OCI-LY1 (cell line): ENCODE measurements at regions not wholly inside any gene's neighbourhood (a gene's known extent, or its start where the extent isn't known, plus 50 kb on each side); places are given as distances from the start of the nearest gene placed in this dataset.

Experiments used
- H2AFZ ChIP-seq: fragments of 200-600 bp; sonication (generic), shearing (Covaris generic); 2 replicates; pipeline ENCODE4 v1.6.0; 2014; ENCODE audit warnings: antibody characterized with exemption, mild to moderate bottlenecking, low read length
- H3F3A ChIP-seq: fragments of 200-600 bp; sonication (generic), shearing (Covaris generic); 2 replicates; pipeline ENCODE4 v1.6.0; 2014; ENCODE audit warnings: mild to moderate bottlenecking, antibody characterized with exemption, low read length, moderate library complexity; ENCODE audit not compliant: insufficient read depth
- H3K27ac ChIP-seq: fragments of 200-600 bp; sonication (generic); 2 replicates; pipeline ENCODE4 v1.5.1; 2014; ENCODE audit warnings: low read length, mixed run types, mild to moderate bottlenecking, low read depth; ENCODE audit not compliant: poor library complexity, severe bottlenecking
- H3K27me3 ChIP-seq: fragments of 200-600 bp; sonication (generic); 2 replicates; pipeline ENCODE4 v1.6.0; 2014; ENCODE audit warnings: antibody characterized with exemption, mild to moderate bottlenecking, low read length, moderate library complexity; ENCODE audit not compliant: insufficient read depth
- H3K36me3 ChIP-seq: fragments of 200-600 bp; sonication (generic); 2 replicates; pipeline ENCODE4 v1.6.1; 2014; ENCODE audit warnings: mild to moderate bottlenecking, antibody characterized with exemption, low read length, moderate library complexity, mixed read lengths; ENCODE audit not compliant: insufficient read depth
- H3K4me1 ChIP-seq: fragments of 200-600 bp; sonication (generic); 2 replicates; pipeline ENCODE4 v1.5.1; 2014; ENCODE audit warnings: mild to moderate bottlenecking, low read length, moderate library complexity; ENCODE audit not compliant: insufficient read depth, severe bottlenecking
- H3K4me2 ChIP-seq: fragments of 200-600 bp; sonication (generic), shearing (Covaris generic); 2 replicates; pipeline ENCODE4 v1.6.1; 2014; ENCODE audit warnings: low read length
- H3K4me3 ChIP-seq: fragments of 200-600 bp; sonication (generic); 2 replicates; pipeline ENCODE4 v1.5.1; 2014; ENCODE audit warnings: low read length, low read depth, mild to moderate bottlenecking, mixed read lengths; ENCODE audit not compliant: poor library complexity, severe bottlenecking
- H3K79me2 ChIP-seq: fragments of 200-600 bp; shearing (Covaris generic); 2 replicates; pipeline ENCODE4 v1.6.1; 2016; ENCODE audit warnings: mixed run types, low read length, mixed read lengths; ENCODE audit not compliant: insufficient read depth
- H3K9ac ChIP-seq: fragments of 200-600 bp; sonication (generic), shearing (Covaris generic); 2 replicates; pipeline ENCODE4 v1.6.1; 2014; ENCODE audit warnings: mild to moderate bottlenecking, low read length, mixed read lengths
- H3K9me2 ChIP-seq: fragments of 200-600 bp; sonication (generic), shearing (Covaris generic); 2 replicates; pipeline ENCODE4 v1.6.1; 2014; ENCODE audit warnings: low read depth, mild to moderate bottlenecking, low read length, mixed read lengths
- H3K9me3 ChIP-seq: fragments of 200-600 bp; shearing (Covaris generic); 2 replicates; pipeline ENCODE4 v1.6.1; 2014; ENCODE audit warnings: low read length, mixed read lengths
- H4K20me1 ChIP-seq: fragments of 200-600 bp; sonication (generic), shearing (Covaris generic); 2 replicates; pipeline ENCODE4 v1.6.0; 2016; ENCODE audit warnings: mild to moderate bottlenecking, low read length; ENCODE audit not compliant: insufficient read depth
- EZH2 ChIP-seq: fragments of 200-600 bp; sonication (generic), shearing (Covaris generic); IDR thresholded peaks from 2 replicates; pipeline ENCODE4 v1.8.0; 2017; ENCODE audit warnings: borderline replicate concordance, mixed run types, mild to moderate bottlenecking, antibody characterized with exemption, low read length, moderate library complexity, mixed read lengths
- TF ChIP-seq, protein P1 (sequence below): fragments of 200-600 bp; sonication (generic), shearing (Covaris generic); IDR thresholded peaks from 2 replicates; pipeline ENCODE4 v1.5.1; 2017; ENCODE audit warnings: mild to moderate bottlenecking, antibody characterized with exemption, low read length, moderate library complexity, mixed read lengths

DNA sequence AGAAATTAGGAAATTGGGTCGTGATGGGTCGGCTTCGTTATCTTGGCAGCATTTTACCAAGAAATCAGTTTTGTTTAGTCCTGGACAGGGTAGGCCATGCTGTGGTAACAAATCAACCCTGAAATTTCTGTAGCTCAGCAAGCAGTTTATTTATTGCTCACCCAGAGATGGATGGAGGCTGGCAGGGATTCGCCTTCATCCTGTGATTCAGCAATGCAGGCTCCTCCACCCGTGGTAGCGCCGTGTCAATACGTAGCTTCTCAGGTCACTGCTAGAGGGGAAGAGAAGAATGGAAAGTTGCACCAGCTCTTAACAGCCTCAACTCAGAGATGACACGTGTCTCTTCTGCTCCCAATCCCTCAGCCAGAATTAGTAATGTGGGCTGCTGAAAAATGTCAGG lies 157.0 kb upstream of the SGK1 start:
- H4K20me1 ChIP-seq: no peaks in the 10 kb centered on the region
- no peak overlapping the region for H3K4me2 ChIP-seq
- H3K9me3 ChIP-seq: no peaks in the 10 kb centered on the region
- H3K27ac ChIP-seq: no peak overlapping the region
- no peak overlapping the region for H2AFZ ChIP-seq
- H3K9me2 ChIP-seq: no peaks in the 10 kb centered on the region; the same call in 1 of the 2 replicates
- H3K36me3 ChIP-seq: no peaks in the 10 kb centered on the region
- no peak overlapping the region for H3K4me3 ChIP-seq
- no peak overlapping the region for H3K9ac ChIP-seq
- TF ChIP-seq, protein P1, sequence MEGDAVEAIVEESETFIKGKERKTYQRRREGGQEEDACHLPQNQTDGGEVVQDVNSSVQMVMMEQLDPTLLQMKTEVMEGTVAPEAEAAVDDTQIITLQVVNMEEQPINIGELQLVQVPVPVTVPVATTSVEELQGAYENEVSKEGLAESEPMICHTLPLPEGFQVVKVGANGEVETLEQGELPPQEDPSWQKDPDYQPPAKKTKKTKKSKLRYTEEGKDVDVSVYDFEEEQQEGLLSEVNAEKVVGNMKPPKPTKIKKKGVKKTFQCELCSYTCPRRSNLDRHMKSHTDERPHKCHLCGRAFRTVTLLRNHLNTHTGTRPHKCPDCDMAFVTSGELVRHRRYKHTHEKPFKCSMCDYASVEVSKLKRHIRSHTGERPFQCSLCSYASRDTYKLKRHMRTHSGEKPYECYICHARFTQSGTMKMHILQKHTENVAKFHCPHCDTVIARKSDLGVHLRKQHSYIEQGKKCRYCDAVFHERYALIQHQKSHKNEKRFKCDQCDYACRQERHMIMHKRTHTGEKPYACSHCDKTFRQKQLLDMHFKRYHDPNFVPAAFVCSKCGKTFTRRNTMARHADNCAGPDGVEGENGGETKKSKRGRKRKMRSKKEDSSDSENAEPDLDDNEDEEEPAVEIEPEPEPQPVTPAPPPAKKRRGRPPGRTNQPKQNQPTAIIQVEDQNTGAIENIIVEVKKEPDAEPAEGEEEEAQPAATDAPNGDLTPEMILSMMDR: no peak
- no peak for TF ChIP-seq EZH2
- no peaks in the 10 kb centered on the region for H3K4me1 ChIP-seq
- no peaks in the 10 kb centered on the region for H3F3A ChIP-seq
- no peaks in the 10 kb centered on the region for H3K27me3 ChIP-seq
- no peaks in the 10 kb centered on the region for H3K79me2 ChIP-seq

- H3K4me2 ChIP-seq: no peak overlapping the region
Observed at GRCh38 chr6:134472661-134473060, 154.7 kb upstream of the SGK1 start.

GRCh38 chr6:134472046-134472445 lies 154.1 kb upstream of the SGK1 start:
- H3K4me3 ChIP-seq: no peak overlapping the region
- H4K20me1 ChIP-seq: no peaks in the 10 kb centered on the region
- no peaks in the 10 kb centered on the region for H3K4me1 ChIP-seq
- H3K9me3 ChIP-seq: no peaks in the 10 kb centered on the region
- no peak overlapping the region for H3K4me2 ChIP-seq
- H3K27me3 ChIP-seq: no peaks in the 10 kb centered on the region
- TF ChIP-seq, protein P1: no peak
- TF ChIP-seq EZH2: no peak
- no peak overlapping the region for H3K27ac ChIP-seq
- H3K9ac ChIP-seq: no peak overlapping the region
- no peaks in the 10 kb centered on the region; the same call in 1 of the 2 replicates for H3K9me2 ChIP-seq
- H3F3A ChIP-seq: no peaks in the 10 kb centered on the region
- H3K79me2 ChIP-seq: no peaks in the 10 kb centered on the region
- H3K36me3 ChIP-seq: no peaks in the 10 kb centered on the region
- no peak overlapping the region for H2AFZ ChIP-seq

More at GRCh38 chr6:134472661-134473060, 154.7 kb upstream of the SGK1 start:
- Histone ChIP-seq H3K4me1 (no peaks in the 10 kb centered on the region), H3K9ac (no peak overlapping the region), H2AFZ (no peak overlapping the region), H3K9me3 (no peaks in the 10 kb centered on the region), H4K20me1 (no peaks in the 10 kb centered on the region), H3F3A (no peaks in the 10 kb centered on the region), H3K36me3 (no peaks in the 10 kb centered on the region), H3K27ac (no peak overlapping the region), H3K9me2 (no peaks in the 10 kb centered on the region; the same call in 1 of the 2 replicates), H3K27me3 (no peaks in the 10 kb centered on the region), H3K79me2 (no peaks in the 10 kb centered on the region), H3K4me3 (no peak overlapping the region)
- TF ChIP-seq EZH2: no peak
- TF ChIP-seq, protein P1: no peak
